Activated CD4-positive, alpha-beta T cell treated with anti-CD3 and anti-CD28 coated beads, Interleukin-2, amount 50 U/mL, for 24 hours (primary cell): ENCODE measurements at regions not wholly inside any gene's neighbourhood (a gene's known extent, or its start where the extent isn't known, plus 50 kb on each side); places are given as distances from the start of the nearest gene placed in this dataset.
"Not testable (repeated sequence)": the region's sequence is repeated elsewhere in the genome, so short reads cannot be mapped to it uniquely, and the experiment has no call there.

Source experiments
- DNase-seq, 2 donors: peaks; one replicate each; pipeline ENCODE4 v3.0.0-alpha.2; 2020; ENCODE audit warnings: low read depth in 1 of 2, low spot score in 1 of 2

- no peak for DNase-seq
Measured at GRCh38 chr2:18949871-18950270, 360.5 kb upstream of the NT5C1B start.

GRCh38 chr2:18940184-18940583 is 350.8 kb upstream of the NT5C1B start:
- no peak for DNase-seq

GRCh38 chr2:18939740-18940139 is 350.4 kb upstream of the NT5C1B start:
- DNase-seq, result not testable (repeated sequence)

- no peak for DNase-seq
Measured at GRCh38 chr2:18934886-18935285, 345.5 kb upstream of the NT5C1B start.

- DNase-seq, result no peak
Measured at GRCh38 chr2:18932853-18933252, 343.5 kb upstream of the NT5C1B start.

GRCh38 chr2:18930971-18931370 is 341.6 kb upstream of the NT5C1B start:
- DNase-seq, result no peak

GRCh38 chr2:18927525-18928232 is 338.3 kb upstream of the NT5C1B start:
- DNase-seq, result no peak

- no peak for DNase-seq
Measured at GRCh38 chr2:18926631-18927524, 337.5 kb upstream of the NT5C1B start.

GRCh38 chr2:18925296-18925695 is 335.9 kb upstream of the NT5C1B start:
- no peak for DNase-seq

- DNase-seq, result no peak
Measured at GRCh38 chr2:18924886-18925285, 335.5 kb upstream of the NT5C1B start.

GRCh38 chr2:18924386-18924785 is 335.0 kb upstream of the NT5C1B start:
- no peak for DNase-seq

GRCh38 chr2:18922276-18922675 is 332.9 kb upstream of the NT5C1B start:
- no peak for DNase-seq

GRCh38 chr2:18918280-18918679 is 328.9 kb upstream of the NT5C1B start:
- DNase-seq, result no peak

- no peak for DNase-seq
Measured at GRCh38 chr2:18915227-18915626, 325.9 kb upstream of the NT5C1B start.

- DNase-seq, result no peak
Measured at GRCh38 chr2:18913512-18913911, 324.1 kb upstream of the NT5C1B start.

GRCh38 chr2:18912225-18912888 is 323.0 kb upstream of the NT5C1B start:
- no peak for DNase-seq

- no peak for DNase-seq
Measured at GRCh38 chr2:18911416-18911815, 322.0 kb upstream of the NT5C1B start.

- DNase-seq, result no peak
Measured at GRCh38 chr2:18910843-18911242, 321.5 kb upstream of the NT5C1B start.

GRCh38 chr2:18907937-18908336 is 318.6 kb upstream of the NT5C1B start:
- no peak for DNase-seq

- no peak for DNase-seq
Measured at GRCh38 chr2:18907508-18907907, 318.1 kb upstream of the NT5C1B start.

- no peak for DNase-seq
Measured at GRCh38 chr2:18903750-18904149, 314.4 kb upstream of the NT5C1B start.

- no peak for DNase-seq
Measured at GRCh38 chr2:18901242-18901641, 311.9 kb upstream of the NT5C1B start.
